GM12873 (cell line): ENCODE measurements at regions not wholly inside any gene's neighbourhood (a gene's known extent, or its start where the extent isn't known, plus 50 kb on each side); places are given as distances from the start of the nearest gene placed in this dataset.

ENCODE experiments used
- CTCF ChIP-seq: IDR thresholded peaks from 2 replicates; pipeline ENCODE4 v1.5.1; 2012; ENCODE audit warnings: low read depth, mild to moderate bottlenecking, moderate library complexity, low read length, control low read depth; ENCODE audit not compliant: insufficient read depth; ENCODE audit errors: missing control alignments

- TF ChIP-seq CTCF = no peak
Observed at GRCh38 chr16:86787538-86787937, 209.2 kb downstream of the FOXL1 start.

- no peak for TF ChIP-seq CTCF
Observed at GRCh38 chr16:86789621-86790051, 211.3 kb downstream of the FOXL1 start.

- TF ChIP-seq CTCF = no peak
Observed at GRCh38 chr16:86791287-86792035, 213.1 kb downstream of the FOXL1 start.

- no peak for TF ChIP-seq CTCF
Observed at GRCh38 chr16:86794216-86794864, 216.0 kb downstream of the FOXL1 start.

GRCh38 chr16:86797700-86798099 is 219.4 kb downstream of the FOXL1 start:
- no peak for TF ChIP-seq CTCF

GRCh38 chr16:86798247-86799041 is 220.1 kb downstream of the FOXL1 start:
- no peak for TF ChIP-seq CTCF

GRCh38 chr16:86799367-86799766 is 221.0 kb downstream of the FOXL1 start:
- no peak for TF ChIP-seq CTCF
